ENCODE measurements at regions not wholly inside any gene's neighbourhood (a gene's known extent, or its start where the extent isn't known, plus 50 kb on each side); places are given as distances from the start of the nearest gene placed in this dataset.

GRCh38 chr3:168461793-168462192, 366.1 kb upstream of the GOLIM4 start:
- CTCF ChIA-PET (ENCODE audit: low intra/inter-chr PET ratio, low total read pairs) = no interaction called here
- TF ChIP-seq ZFP36L1 (CRISPR knock-in tag; IDR thresholded peaks at IDR 0.05) (no peak), KLF11 (CRISPR knock-in tag; IDR thresholded peaks at IDR 0.05) (no peak), ARHGAP35 (CRISPR knock-in tag; IDR thresholded peaks at IDR 0.05; ENCODE audit: borderline replicate concordance) (no peak), ZNF781 (CRISPR knock-in tag; IDR thresholded peaks at IDR 0.05; ENCODE audit: borderline replicate concordance, not compliant biosample characterization) (no peak), ZBTB34 (CRISPR knock-in tag; IDR thresholded peaks at IDR 0.05) (no peak), POGZ (CRISPR knock-in tag; IDR thresholded peaks at IDR 0.05) (no peak), RBFOX2 (IDR thresholded peaks at IDR 0.05; ENCODE audit: low read depth, low read length) (no peak), SNAPC5 (CRISPR knock-in tag; IDR thresholded peaks at IDR 0.05; ENCODE audit: borderline replicate concordance) (no peak), MBNL3 (CRISPR knock-in tag; conservative IDR thresholded peaks at IDR 0.05) (no peak), ZNF383 (CRISPR knock-in tag; IDR thresholded peaks at IDR 0.05; ENCODE audit: borderline replicate concordance) (no peak), ZNF550 (CRISPR knock-in tag; IDR thresholded peaks at IDR 0.05; ENCODE audit: borderline replicate concordance) (no peak), NFE2L1 (CRISPR knock-in tag; IDR thresholded peaks at IDR 0.05; ENCODE audit: borderline replicate concordance) (no peak), ZSCAN22 (CRISPR knock-in tag; IDR thresholded peaks at IDR 0.05) (no peak), MYPOP (CRISPR knock-in tag; IDR thresholded peaks at IDR 0.05) (no peak), POLR2AphosphoS2 (IDR thresholded peaks at IDR 0.05; ENCODE audit: low read depth, low read length) (no peak), SMAD1 (CRISPR knock-in tag; IDR thresholded peaks at IDR 0.05; ENCODE audit: borderline replicate concordance, low read depth) (no peak)
- Histone ChIP-seq H3K4me3 (replicated peaks in 1 of 3; ENCODE audit: insufficient read depth in 1 of 3, low read depth in 2 of 3, low read length in 3 of 3) (no peak overlapping the region), H3K27ac (ENCODE audit: extremely low read length, insufficient read depth, low read length) (no peak overlapping the region), H3K9me3 (ENCODE audit: low read length) (no peaks in the 10 kb centered on the region), H4K20me1 (ENCODE audit: insufficient read depth, low read length) (no peaks in the 10 kb centered on the region), H2AFZ (ENCODE audit: low read length) (no peak overlapping the region), H3K27me3 (ENCODE audit: control insufficient read depth in 1 of 2, insufficient read depth in 2 of 2, low read length in 2 of 2) (no peaks in the 10 kb centered on the region), H3K4me2 (ENCODE audit: low read depth, low read length) (no peak overlapping the region), H3K36me3 (replicated peaks in 1 of 2; ENCODE audit: control insufficient read depth in 1 of 2, insufficient read depth in 2 of 2, low read length in 2 of 2) (no peaks in the 10 kb centered on the region), H3K4me1 (ENCODE audit: insufficient read depth, low read length) (no peaks in the 10 kb centered on the region), H3K79me2 (ENCODE audit: insufficient read depth, low read length) (no peaks in the 10 kb centered on the region), H3K9ac (ENCODE audit: insufficient read depth, low read depth, low read length) (no peak overlapping the region)
- no peak for ATAC-seq
- BruUV-seq (replicated peaks) = no TSS peak
- intact Hi-C loops (cut with micrococcal nuclease; ENCODE audit: unreplicated experiment) (loop anchor here (10.0 kb wide), 1 partner anchor 247 kb away; no protein-coding TSS in a partner anchor), in situ Hi-C loops (cut with HindIII; ENCODE audit: extremely low pct_ligation_motif_present, low pct_unique_long_range_greater_than_20kb) (no loop called here)
- DNase-seq (ENCODE audit: low spot score) = no peak
- no peak for FAIRE-seq
- POLR2A ChIA-PET = no interaction called here
